ENCODE measurements at regions not wholly inside any gene's neighbourhood (a gene's known extent, or its start where the extent isn't known, plus 50 kb on each side); places are given as distances from the start of the nearest gene placed in this dataset.

DNA sequence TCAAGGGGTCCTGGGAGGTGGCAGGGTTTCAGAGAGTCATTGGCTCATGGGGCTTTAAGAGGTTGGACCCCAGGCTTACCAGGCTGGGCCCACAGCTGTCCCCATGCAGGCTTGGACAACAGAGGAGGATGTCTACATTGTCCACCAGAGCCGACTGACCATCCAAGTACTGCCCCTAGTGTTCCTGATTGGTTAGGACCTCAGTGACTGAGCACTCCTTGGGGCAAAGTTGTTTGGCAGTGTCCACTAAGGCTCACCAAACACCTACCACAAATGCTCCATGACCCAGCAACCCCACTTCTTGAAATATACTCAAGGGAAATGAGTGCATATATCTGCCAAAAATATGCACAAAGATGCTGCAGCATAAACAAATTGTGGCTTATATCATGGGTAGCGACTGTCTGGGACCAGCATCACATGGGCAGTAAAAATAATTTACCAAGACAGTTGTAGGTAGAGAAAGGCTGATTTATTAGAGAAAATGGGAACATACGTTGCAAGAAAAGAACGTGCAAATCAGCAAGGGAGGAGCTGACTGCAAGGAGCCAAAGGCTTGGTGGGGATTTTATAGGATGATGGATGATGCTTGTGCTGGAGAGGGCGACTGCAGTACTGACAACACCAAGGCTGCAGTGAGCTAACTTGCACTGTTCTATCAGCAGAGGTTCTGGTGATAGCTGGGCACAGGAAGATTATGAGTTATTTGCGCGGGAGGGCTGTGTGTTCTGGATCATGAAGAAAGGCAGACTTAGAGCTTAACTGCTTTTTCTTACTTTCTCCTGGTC is 265.2 kb downstream of the GADD45G start:
- intact Hi-C loops (cut with DNase I) = no loop called here
- DNase-seq = no peak

DNA sequence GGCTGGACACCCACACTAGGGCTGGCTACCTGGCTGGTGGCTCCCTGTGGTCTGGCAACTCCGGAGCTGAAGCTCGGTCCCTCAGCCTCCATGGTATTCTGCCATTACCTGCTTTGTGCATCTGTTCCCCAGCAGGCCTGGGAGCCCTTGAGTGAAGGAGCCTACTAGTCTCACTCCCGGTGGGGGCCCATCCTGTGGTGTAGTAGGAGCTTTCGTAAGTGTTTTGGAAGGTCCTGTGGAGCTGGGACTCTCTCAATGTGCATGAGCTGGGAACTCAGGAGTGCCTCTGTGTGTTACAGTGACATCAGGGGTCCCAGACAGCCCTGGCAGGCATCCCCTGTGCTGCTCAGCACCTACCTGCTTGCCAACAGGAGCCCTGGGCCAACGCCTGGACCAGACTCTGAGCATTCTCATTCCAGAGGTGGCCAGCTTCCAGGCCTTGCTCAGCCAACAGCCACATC is 267.1 kb downstream of the GADD45G start:
- no peak for DNase-seq
- intact Hi-C loops (cut with DNase I) = no loop called here

DNA sequence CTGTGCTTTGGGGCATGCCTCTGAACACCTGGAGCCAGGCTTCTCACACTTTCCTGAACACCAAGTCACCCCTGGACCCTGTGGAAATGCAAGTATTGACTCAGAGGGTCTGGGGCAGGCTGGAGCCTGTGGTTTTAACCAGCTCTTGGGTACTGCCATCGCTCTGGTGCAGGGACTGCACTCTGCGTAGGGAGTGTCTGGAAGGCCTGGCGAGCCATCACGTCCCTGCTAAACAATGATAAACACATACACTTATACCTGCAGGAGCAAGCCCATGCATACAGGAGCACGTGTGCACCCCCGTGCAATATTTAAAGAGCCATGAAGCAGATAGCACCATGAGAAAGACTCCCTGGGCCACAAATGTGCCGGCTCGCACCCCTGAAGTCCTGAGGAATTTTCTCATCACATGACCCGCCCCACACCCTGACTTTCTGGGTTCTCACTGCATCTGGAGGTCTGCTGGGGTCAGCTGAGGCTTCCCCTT is 267.7 kb downstream of the GADD45G start:
- DNase-seq = peak in 1 of 10 donors; percentile 3
- intact Hi-C loops (cut with DNase I) = no loop called here

DNA sequence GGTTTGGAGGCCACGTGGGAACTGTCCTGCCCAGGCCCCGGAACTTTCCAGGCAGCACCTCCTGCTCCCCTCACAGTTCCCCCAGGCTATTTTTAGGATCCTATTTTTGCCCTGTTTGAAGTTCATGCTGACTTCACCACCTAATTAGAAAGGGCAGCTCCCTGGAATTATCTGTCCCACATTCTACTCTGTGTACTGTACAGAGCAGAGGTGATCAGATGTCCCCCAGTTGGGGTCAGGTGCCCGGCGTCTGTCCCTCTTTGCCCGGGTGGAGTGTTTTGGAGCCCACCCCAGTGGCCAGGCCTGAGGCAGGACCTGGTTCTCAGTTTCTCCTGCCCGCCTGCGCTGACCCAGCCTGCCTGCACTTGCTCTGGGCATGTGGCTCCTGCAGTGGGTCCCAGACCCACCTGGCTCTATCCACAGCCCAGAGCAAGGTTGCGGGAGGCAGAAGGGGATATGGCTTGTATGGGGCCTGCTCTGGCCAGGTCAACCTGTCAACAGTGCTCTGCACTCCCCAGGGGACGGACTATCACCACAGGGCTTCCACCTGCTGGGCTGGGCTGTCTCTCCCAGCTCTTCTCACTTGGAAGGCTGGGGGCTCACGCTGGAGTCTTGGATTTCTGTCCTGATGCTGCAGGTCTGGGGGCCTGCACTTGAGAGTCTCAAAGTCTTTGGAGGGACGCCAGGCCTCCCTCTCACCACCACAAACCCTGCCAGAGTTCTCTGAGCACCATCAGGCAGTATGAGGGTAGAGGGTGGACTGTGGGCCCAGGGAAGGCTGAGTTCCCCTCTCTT is 268.3 kb downstream of the GADD45G start:
- intact Hi-C loops (cut with DNase I) = no loop called here
- DNase-seq = peak in 1 of 10 donors; percentile 6

DNA sequence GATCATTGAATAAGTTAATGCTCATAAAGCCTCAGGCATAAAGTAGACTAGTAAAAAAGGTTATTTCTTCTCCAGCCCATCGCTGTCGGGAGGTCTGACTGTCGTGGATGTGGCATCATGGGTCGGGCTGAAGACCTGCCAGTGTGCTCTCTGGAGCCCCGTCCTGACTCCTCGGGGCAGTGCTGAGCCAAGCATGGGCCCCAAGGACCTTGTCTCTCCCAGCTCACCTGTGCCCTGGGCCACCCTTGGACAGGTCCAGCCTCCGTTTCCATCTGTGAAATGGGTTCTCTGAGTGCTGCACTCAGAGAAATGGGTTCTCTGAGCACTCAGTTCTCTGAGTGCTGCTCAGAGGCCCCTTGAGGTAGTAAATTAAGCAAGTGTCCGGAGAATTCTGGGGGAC is 269.0 kb downstream of the GADD45G start:
- intact Hi-C loops (cut with DNase I) = no loop called here
- no peak for DNase-seq

DNA sequence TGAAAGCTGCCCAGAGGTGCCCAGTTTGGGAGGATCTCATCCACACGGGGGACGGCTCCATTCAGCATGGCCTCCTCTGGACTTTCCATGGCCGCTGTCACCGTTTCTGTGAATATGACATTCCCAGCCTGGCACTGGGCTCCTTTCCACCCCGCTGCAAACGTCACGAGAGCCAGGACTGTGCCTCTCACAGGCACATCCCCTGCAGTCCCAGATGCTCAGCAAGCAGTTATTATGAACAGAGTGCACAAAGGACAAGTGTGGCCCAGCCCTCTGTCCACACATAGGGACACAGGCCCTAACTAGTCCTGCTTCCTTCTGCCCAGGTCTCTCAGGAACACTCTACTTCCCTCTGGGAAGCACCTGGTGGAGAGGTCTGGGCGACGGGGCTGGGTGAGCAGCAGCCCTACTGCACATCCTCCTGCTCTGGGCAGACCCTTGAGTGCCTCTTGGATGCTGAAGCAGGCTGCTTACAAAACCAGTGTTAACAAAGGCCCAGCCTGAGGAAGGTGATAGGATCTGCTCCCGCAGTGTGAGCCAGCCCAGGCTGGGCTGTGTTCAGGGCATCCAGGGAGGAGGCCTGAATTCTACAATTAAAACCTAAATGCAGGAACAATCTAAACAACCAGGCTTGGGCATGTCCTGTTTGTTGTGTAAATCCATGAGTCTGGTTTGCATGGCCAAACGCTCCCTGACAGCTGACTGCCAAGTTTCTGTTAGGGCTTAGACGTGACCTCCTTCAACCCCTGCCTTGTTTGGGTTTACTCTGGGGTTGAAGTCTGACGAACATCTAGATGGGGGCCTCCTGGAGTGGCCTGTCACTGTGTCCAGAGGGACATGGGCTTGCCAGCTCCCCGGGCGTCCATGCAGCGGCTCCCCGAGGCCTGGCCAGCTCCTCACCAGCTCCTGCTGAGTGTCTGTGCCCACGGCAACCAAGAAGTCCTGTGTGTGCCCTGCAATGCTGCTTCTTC is 269.8 kb downstream of the GADD45G start:
- intact Hi-C loops (cut with DNase I) = no loop called here
- peak in 1 of 10 donors; percentile 5 for DNase-seq

DNA sequence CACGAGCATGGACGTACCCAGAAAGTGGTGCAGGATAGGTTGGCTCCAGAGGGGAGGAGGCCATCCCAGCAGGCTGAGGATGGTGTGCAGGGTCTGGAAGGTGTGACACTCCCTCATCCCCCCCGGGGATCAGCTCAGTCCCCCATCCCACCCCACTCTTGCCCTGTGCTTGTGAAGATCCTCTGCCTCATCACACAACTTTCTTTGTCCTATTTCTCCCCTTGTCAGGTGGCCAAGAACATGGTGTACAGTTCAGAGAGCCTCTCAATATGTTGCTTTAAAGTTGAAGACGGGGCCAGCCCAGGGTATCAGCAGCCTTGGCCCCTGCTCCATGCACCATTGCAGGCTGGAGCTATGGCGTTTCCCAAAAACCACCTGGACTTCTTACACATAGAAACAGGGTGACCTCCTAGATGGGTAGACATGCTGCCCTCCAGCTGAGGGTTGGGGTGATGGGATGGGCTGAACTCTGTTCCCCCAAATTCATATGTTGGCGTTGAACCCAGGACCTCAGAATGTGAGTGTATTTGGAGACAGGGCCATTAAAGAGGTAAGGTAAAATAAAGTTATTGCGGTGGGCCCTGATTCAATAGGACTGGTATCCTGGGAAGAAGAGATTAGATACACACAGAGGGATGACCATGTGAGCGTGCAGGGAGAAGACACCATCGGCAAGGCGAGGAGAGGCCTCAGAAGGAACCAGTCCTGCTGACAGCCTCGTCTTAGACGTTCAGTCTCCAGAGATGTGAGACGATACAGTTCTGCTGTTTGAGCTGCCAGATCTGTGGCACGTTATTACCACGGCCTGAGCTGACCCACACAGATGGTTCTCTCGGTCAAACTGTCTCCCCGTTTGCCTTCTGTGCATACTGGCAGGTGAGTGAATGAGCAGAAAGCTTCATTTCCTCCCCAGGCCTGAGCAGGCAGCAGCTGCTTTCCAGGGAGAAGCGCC is 272.5 kb downstream of the GADD45G start:
- DNase-seq = no peak
- intact Hi-C loops (cut with DNase I) = no loop called here

DNA sequence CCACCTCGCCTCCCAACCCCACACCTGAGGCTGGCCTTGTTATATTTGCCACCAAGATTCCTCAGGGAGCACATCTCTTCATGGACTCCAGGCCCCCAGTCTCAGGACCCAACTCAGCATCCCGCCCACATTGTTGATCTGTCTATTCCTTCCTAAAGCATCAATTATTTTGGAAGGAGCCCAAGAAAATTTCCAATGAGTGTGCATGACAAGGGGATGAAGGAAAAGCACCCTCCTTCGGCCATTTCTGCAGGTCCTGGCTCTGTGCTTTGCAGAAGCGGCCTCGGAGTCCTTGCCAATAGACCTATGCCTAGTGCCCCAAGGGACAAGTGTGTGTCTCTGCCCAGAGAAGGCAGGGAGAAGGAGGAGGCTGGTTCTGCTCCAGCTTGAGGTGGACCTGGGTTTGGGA is 273.2 kb downstream of the GADD45G start:
- no peak for DNase-seq
- intact Hi-C loops (cut with DNase I) = no loop called here

DNA sequence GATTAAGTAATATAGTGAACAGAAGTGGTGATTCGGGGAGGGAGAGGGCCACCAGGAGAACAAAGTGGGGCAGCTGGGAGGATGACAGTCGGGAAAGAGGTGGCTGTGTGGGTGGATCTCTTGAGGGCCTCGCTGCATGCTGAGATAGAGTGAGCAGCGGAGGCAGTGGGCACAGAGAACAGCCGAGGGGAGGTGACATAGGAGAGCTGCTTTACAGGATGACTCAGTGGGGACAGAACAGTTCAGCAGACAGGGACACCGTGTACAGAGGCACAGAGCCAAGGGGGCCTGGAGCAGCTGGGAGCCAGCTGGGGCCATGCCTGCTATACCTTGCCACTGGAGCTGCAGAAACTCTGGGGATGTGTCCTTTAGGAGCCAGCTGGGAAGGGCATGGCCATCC is 273.9 kb downstream of the GADD45G start:
- DNase-seq = peak in 7 of 10 donors; percentile 21 to 93 (median 61)
- intact Hi-C loops (cut with DNase I) = no loop called here

DNA sequence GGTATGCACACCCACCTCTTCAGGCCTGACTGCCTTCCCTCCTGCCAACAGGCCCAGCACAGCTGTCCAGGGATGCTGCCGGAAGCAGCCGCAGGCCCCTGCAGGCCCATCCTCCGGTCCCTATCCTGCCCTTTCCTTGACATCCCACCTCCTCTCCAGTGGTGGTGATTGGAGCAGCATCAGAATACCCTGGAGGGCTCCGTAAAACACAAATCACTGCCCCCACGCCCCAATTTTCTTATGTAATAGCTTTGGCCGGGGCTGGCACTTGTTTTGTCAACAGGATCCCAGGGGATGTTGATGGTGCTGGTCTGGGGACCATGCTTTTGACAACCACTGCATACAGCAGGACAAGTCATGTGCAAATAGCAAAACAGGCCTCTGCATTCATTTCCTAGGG is 274.5 kb downstream of the GADD45G start:
- no peak for DNase-seq
- intact Hi-C loops (cut with DNase I) = no loop called here

DNA sequence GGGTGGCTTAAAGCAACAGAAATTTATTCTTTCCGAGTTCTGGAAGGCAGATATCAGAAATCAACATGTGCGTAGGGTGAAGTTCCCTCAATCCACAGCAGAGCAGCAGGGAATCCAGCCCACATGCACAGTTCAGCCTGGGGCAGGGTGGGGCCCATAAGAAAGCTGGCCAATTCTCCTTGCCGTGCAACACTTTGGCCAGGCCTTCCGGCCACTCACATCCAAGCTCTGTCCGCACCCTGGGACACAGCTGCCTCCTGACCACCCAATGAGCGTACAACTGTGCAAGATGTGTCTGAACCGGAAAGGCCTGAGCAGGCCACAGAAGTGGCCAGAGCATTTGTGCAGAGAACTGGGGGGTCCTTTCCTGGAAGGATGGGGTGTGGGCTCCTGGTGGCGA is 274.9 kb downstream of the GADD45G start:
- intact Hi-C loops (cut with DNase I) = no loop called here
- DNase-seq = no peak

DNA sequence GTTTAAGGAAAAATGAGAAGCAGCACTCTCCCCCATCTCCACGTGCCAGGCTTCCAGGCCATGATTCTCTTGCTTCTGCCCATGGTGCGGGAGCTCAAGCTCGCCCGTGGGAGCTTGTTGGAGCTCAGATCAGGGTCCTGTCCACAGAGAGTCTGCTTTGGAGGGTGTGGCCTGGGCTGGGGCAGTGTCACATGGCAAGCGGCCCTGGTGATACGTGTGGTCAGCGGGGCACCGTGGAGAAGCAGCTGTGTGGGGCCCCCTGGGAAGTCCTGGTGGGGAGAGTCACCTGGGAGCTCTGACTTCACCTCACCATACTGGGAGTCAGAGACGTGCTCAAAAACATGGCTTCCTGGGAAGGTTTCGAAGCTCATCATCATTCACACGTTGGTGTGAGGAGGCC is 275.3 kb downstream of the GADD45G start:
- DNase-seq = no peak
- intact Hi-C loops (cut with DNase I) = no loop called here

DNA sequence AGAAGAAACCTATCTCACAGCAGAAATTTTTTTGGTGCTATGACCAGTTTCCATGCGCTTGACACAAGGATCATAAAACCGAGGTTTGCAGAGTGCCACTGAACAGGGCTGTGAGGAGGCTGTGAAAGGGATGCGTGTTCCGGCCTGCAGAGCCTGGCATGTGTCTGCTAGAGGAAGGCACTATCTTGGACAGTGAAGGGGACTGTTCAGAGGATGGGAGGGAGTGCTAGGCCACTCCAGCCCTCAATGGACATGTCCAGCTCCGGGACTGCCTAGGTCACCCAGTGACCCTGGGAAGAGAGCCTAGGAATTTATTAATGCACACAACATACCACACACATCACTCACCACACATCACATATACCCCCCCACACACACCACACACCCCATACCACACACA is 275.9 kb downstream of the GADD45G start:
- intact Hi-C loops (cut with DNase I) = no loop called here
- DNase-seq = no peak

DNA sequence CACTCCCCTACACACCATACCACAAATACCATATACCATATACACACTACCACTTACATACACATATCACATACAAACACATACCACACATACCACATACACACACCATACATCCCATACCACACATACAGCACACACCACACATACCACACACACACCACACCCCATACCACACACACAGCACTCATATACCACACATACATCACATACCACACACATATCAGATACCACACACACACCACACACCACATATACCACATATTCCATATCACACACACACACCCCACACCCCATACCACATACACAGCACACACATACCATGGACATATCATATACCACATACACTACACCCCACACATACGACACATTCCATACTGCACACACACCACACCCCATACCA is 276.6 kb downstream of the GADD45G start:
- intact Hi-C loops (cut with DNase I) = no loop called here
- no peak for DNase-seq

DNA sequence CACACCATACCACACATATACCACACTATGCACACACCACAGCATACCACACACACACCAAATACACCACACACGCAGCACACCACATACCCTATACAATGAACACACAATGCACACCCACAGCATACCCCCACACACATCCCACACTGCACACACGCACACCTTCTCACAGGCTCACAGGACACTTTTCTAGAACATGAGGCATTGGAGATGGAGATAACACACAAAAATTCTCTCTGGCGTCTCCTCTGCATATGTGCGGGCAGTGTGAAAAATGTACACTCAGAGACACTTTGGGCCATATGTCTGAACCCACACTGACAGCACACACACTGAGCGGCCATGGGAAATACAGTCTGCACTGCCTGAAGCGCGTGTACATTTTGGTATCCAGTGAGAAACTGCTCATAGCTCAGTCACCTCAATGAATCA is 278.1 kb downstream of the GADD45G start:
- no peak for DNase-seq
- intact Hi-C loops (cut with DNase I) = no loop called here

DNA sequence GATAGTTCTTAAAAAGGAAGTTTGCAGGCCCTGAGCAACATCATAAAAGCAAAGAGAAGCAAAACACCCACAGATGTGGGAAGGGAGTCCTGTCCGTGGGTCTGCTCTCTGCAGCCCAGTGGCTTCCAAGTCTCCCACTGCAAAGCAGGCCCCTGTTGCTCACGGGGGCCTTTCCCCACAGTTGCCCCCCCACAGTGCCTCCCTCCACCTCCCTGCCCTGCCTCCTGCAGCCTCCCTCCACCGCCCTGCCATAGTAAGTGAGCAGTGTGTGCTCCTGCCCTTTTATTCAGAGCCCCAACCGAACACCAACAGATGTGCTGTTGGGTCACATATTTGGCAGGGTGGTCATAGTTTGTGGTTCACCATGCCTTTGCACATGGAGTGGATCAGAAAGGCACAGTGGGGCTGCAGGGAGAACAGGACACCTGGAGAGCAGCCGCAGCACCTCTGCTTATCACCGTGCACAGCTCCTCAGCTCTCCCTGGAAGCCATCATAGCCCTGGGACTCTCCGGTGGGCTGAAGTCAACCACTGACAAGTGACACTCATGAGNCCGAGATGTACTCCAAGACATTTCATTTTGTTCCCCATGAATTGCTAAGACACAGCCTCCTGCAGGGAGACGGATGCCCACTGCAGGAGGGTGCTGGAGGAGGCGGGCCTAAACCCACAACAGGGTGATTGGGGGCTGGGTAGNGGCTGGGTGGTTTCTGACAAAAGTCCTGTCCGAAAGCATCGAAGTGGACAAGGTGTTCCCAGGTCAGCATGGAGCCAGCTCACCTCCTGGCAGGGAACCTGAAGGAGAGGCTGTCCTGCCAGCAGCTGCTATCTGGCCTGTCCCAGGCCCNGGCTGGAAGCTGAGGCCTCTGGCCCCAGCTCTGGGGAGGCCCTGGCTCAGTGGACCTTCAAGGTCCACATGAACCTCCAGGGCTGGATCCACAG is 278.9 kb downstream of the GADD45G start:
- intact Hi-C loops (cut with DNase I) = no loop called here
- DNase-seq = peak in 1 of 10 donors; percentile 69

DNA sequence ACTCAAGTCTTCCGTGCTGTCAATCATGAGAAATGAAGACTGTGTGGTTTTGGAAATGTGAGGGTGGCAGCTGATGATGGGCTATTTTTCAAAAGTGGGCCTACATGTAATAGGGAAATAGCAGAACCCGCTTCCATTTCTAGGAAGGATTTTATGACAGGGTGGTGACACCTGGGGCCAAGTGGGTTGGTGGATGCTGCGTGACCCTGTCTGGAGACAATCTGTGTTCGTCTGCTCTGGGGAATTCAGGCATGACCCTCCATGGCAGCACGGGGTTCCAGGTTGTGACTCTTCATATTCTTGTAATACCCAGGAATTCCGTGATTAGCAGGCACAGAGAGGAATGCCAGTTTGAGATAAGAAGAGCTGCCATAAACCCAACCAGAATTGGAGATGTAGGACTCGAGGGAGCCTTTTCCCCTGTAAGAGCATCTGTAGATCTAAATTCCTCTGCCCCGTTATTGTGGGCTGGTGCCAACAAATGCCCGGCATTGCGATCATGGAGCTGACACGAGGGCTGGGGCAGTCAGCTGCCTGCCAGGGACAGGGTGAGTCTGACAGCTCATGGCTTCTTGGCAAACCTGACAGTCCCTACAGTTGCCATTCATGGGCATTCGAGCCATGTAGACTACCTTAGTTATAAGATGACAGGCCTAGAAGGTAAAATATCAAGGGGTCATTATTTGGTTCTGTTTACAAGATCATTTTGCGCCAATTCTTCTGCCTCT is 279.7 kb downstream of the GADD45G start:
- intact Hi-C loops (cut with DNase I) = no loop called here
- peak in 1 of 10 donors; percentile 28 for DNase-seq

DNA sequence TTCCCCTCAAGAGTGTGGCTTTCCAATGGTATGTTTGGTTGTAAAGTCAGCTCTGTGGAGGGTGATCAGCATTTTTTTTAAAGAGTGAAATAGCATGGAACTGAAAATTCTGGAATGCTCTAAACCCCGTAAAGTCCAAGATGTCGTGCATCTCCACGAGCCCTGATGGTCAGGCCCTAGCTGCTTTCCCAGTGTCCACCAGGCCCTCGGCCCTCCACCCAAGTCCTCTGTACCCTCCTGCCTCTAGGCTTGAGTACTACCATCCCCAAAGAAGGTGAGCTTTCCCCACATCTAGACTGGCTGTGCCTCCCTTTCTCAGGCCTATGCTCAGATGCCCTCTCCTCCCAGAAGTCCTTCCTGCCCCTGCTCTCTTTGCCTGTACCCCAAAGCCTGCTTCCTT is 280.3 kb downstream of the GADD45G start:
- peak in 1 of 10 donors; percentile 21 for DNase-seq
- intact Hi-C loops (cut with DNase I) = no loop called here
